H1 (cell line): ENCODE measurements at regions not wholly inside any gene's neighbourhood (a gene's known extent, or its start where the extent isn't known, plus 50 kb on each side); places are given as distances from the start of the nearest gene placed in this dataset.

Experiments used
- FOSL1 ChIP-seq: IDR thresholded peaks from 2 replicates; pipeline ENCODE4 v1.6.1; 2011; ENCODE audit warnings: mild to moderate bottlenecking, low read depth, low read length, moderate library complexity; ENCODE audit not compliant: insufficient read depth
- HDAC2 ChIP-seq, 2 experiments: fragments of 300-600 bp in 1 of 2; sonication (generic) in 1 of 2; IDR thresholded peaks; 2 replicates each; pipeline ENCODE4 v1.6.1; 2011 to 2012; ENCODE audit warnings: low read depth in 2 of 2, low read length in 2 of 2, mild to moderate bottlenecking in 2 of 2, moderate library complexity in 2 of 2, borderline replicate concordance in 1 of 2, inconsistent platforms in 1 of 2
- SIN3A ChIP-seq, 2 experiments: IDR thresholded peaks in 1 of 2; conservative IDR thresholded peaks in 1 of 2; 2 replicates each; pipeline ENCODE4 v1.6.1; 2011 to 2012; ENCODE audit warnings: low read length in 2 of 2, improper control_type of control experiment in 1 of 2, low read depth in 1 of 2, mild to moderate bottlenecking in 1 of 2

DNA sequence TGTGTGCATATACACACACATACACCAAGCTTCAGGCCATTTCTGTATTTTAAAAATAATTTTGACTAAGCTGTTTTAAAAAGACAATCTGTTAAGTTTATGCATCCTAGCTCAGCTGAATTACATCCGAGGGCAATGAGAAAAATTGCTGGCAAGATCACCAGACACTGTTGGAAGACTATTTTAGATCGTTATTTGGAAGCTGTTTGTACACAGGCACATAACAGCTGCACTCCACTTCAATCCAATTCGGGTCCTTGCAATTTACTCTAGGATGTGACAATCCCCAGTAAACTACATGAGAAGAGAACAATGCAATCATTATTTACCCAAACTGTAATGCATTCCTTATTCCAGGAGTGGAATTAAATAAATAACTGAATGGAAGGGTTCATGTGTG lies 79.3 kb upstream of the RASA1 start (continued):
- TF ChIP-seq FOSL1 (no peak), HDAC2 (IDR thresholded peaks at IDR 0.05; ENCODE audit: borderline replicate concordance in 1 of 2, low read depth in 2 of 2, low read length in 2 of 2) (no peak), SIN3A (conservative IDR thresholded peaks at IDR 0.05 in 1 of 2, IDR thresholded peaks at IDR 0.05 in 1 of 2; ENCODE audit: low read depth in 1 of 2, low read length in 2 of 2) (no peak)
